ENCODE measurements at regions not wholly inside any gene's neighbourhood (a gene's known extent, or its start where the extent isn't known, plus 50 kb on each side); places are given as distances from the start of the nearest gene placed in this dataset.

DNA sequence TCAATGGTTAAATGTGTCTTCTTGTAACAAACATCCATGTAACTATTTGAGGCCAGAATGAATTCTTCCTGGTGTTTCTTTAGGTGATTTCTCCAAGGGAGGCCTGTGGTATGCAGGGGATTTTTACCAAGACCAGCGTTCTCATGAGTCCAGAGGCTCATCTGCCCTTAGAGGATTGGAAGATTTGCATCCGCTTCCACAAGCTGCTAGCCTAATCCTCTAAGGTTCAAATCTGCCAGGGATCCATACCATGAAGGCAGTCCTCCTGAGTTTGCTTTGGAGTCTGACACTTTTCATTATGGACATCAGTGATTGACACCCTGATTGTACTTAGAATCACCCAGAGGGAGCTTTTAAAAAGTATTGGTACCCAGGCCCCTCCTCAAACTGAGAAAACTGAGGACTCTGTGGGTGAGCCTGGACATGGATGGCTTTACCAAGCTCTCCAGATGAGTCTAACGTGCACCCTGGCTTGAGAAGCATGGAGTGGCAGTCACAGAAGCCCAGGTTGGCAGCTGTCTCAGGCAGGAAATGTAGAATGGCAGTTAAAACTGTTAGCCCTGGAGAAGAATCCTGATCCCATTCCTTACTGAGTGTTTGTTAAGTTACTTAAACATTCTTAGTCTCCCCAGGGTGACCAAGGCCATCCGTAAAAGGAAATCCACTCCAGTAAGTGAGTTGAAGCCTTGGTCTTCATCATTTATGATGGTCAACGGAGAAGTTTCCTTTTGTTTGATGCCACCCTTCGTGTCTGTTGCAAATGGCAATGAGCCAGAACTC, 95.3 kb upstream of the RMDN2 start:
- no peak overlapping the region for H3K27ac Mint-ChIP-seq
- no peaks in the 10 kb centered on the region for H3K9me3 Mint-ChIP-seq

DNA sequence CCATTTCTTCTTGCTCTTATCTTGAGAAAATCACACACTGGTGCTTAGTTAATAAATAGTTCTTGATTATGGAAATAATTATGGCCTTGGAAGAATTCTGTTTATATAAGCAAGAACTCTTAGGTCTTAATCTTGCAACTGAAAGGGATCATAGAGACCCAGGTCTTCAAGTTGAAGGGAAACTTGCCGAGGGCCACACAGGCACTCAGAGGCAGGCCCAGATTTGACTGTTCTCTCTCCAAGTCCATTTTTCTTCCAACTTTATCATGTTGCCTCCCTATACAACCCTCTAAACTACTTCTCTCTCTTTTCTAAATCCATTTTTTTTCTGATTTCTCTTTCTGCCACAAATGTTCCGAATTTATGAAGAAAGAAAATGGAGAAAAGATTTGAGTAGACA, 94.5 kb upstream of the RMDN2 start:
- DNase-seq (no peak), ATAC-seq (no peak)
- peaks cover 12% of the 10 kb centered on the region for H3K4me1 Mint-ChIP-seq
- no peak overlapping the region for H3K27ac Mint-ChIP-seq
- H3K9me3 Mint-ChIP-seq = no peaks in the 10 kb centered on the region
- H3K4me3 Mint-ChIP-seq = no peak overlapping the region
- no peaks in the 10 kb centered on the region for H3K27me3 Mint-ChIP-seq

More for the DNA sequence above, 95.3 kb upstream of the RMDN2 start:
- no peak overlapping the region for H3K4me3 Mint-ChIP-seq
- DNase-seq = no peak
- ATAC-seq = no peak
- H3K27me3 Mint-ChIP-seq = no peaks in the 10 kb centered on the region
- peaks cover 12% of the 10 kb centered on the region for H3K4me1 Mint-ChIP-seq

DNA sequence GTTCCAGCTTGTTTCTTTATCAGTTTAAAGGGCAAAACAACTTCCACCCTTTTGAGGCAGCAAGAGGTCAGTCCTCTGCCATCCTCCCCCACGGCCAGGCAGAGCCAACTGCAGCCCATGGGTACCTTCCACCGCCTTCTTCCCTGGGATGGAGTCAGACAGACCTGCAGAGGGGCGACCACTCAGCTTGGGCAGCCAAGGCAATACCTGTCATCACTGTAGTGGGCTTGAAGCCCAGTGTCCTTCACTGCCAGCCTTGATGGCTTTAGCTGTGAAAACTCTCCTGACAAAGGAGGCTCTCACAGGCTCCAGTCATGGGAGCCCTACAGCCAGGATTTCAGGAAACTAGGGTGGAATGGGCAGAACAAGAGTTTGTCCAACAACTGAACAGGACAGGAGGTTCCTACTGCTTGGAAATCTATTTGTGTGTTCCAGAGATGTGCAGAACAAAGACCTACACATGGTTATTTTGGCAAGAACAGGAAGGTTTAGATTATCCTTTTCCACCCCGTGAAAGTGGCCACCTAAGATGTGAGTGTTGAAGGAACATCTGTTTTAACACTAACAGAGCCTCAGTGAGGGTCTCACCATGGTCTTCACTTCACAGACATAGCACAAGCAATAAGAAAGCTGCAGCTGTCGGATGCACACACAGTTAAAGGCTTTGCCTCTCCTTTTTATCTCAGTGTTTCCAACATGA, 93.9 kb upstream of the RMDN2 start:
- Mint-ChIP-seq H3K27me3 (no peaks in the 10 kb centered on the region), H3K4me1 (peaks cover 12% of the 10 kb centered on the region), H3K4me3 (no peak overlapping the region), H3K27ac (no peak overlapping the region), H3K9me3 (no peaks in the 10 kb centered on the region)
- DNase-seq (no peak), ATAC-seq (no peak)

DNA sequence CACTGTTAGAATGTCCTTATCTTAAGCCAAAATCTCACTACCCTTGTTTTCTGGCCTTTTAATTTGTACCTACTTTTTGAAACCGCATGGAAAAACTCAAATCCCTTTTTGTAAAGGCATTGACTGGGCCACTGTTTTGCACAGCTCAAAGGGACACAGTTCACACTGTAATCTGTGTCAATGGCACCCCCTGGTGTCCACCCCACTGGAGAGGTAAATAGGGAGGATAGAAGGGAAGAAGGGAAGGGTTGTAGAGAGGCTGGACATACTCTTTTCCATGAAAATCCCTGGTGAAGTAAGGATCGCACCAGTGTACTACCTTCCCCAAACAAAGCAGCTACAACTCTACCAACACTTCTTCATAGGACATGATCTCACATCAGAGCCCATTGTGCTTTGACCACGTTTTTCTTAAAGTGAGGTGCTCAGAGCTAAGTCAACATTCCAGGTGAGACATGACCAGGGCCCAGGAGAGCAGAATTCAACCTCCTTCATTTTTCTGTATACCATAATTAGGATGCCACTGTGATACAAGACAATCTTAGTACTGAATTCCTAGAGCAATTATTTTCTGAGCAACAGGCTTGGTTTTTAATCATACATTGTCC, 92.4 kb upstream of the RMDN2 start:
- no peaks in the 10 kb centered on the region for H3K9me3 Mint-ChIP-seq
- ATAC-seq (peak; percentile 85), DNase-seq (peak; percentile 62 to 71)
- H3K27ac Mint-ChIP-seq = no peak overlapping the region
- H3K4me3 Mint-ChIP-seq = no peak overlapping the region
- no peaks in the 10 kb centered on the region for H3K27me3 Mint-ChIP-seq
- H3K4me1 Mint-ChIP-seq = peaks cover 23% of the 10 kb centered on the region

DNA sequence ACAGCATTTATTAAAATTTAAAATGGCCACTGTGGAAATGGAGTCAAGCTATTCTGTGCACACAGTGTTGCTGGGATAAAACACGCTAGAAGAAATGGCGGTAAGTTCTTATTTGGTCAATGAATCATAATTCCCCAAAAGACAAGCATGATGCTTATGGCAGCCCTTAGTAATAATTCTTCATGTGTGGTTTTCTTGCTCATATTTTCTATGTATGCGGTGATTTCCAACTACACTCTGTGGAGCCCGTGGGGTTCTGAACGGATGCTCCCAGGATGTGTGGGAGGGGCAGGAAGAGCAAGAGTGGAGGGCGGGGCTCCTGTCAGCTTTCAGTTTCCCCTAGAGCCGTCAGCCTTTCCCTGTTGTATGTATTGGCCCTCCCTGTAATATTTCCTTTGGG, 91.7 kb upstream of the RMDN2 start:
- DNase-seq (no peak), ATAC-seq (no peak)
- Mint-ChIP-seq H3K9me3 (no peaks in the 10 kb centered on the region), H3K4me3 (no peak overlapping the region), H3K27me3 (no peaks in the 10 kb centered on the region), H3K4me1 (peaks cover 27% of the 10 kb centered on the region), H3K27ac (no peak overlapping the region)

DNA sequence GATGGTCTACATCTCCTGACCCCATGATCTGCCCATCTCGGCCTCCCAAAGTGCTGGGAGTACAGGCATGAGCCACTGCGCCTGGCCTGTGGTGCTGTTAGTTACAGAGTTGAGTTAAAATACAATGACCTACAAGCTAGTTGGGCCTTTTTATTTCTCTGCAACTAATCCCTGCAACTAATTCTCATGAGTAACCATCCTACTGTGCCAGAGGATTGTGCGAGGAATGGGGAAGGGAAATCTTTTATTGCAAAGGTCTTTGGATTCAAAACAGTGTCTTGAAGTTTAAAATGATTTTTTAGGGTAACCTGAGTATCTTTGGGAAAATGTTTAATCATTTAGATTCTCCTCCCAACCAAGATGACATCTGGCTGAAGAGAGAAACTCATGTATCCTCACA, 88.8 kb upstream of the RMDN2 start:
- Mint-ChIP-seq H3K4me3 (no peak overlapping the region), H3K27ac (no peak overlapping the region), H3K27me3 (peaks cover 2% of the 10 kb centered on the region), H3K9me3 (no peaks in the 10 kb centered on the region), H3K4me1 (peaks cover 27% of the 10 kb centered on the region)
- no peak for ATAC-seq
- no peak for DNase-seq

DNA sequence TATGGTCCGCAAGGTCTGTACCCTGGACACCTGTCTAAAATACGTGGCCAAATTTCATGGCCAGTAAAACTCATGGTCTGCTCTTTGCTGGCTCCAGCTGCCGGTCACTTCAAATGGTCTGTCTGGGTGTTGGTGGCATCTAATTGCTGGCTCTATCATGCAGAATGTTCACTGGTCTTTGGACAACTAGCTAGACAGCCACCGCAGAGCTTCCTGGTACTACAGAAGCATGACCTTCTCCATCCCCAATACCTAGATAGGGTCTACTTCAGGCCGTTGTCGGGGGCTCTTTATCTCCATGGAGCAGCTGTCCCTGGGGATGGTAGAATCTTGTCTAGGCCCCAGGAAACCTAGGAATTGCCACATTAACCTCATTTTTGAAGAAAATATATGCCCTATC, 88.4 kb upstream of the RMDN2 start:
- no peak for DNase-seq
- Mint-ChIP-seq H3K4me3 (no peak overlapping the region), H3K27ac (no peak overlapping the region), H3K9me3 (no peaks in the 10 kb centered on the region), H3K4me1 (peaks cover 27% of the 10 kb centered on the region), H3K27me3 (peaks cover 7% of the 10 kb centered on the region)
- ATAC-seq = no peak

DNA sequence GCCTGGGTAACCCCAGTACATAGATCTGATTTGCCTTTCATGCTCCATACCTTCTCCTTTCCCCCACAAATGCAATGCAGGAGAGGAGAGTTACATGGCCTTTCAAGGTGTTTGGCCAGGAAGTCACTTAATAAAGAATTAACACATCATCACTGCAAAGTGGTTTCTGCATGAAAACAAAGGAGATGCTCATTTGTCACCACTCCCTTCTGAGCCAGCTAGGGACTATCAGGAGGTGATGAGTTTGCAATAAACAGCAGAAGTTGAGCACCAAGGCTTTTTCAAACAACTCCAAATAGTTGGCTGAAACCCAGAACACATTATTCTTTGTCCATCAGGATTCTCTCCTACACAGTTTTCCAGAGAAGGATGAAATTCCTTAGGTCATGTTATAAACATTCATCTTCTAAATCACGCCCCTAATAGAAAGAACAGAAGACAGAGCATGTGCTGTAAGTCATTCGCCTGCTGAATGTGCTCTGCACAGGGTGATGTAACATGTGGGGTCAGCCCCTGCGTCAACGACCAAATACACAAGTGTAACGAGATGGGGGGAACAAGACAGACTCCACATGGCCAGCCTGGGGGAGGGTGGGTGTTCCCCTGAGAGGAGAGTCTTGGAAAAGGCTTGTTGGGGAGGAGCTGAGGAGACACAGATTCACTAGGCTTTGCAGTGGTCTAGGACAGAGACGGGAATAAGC, 87.3 kb upstream of the RMDN2 start:
- Mint-ChIP-seq H3K4me1 (peaks cover 22% of the 10 kb centered on the region), H3K27ac (no peak overlapping the region), H3K4me3 (no peak overlapping the region), H3K9me3 (no peaks in the 10 kb centered on the region), H3K27me3 (peaks cover 16% of the 10 kb centered on the region)
- ATAC-seq (no peak), DNase-seq (no peak)

DNA sequence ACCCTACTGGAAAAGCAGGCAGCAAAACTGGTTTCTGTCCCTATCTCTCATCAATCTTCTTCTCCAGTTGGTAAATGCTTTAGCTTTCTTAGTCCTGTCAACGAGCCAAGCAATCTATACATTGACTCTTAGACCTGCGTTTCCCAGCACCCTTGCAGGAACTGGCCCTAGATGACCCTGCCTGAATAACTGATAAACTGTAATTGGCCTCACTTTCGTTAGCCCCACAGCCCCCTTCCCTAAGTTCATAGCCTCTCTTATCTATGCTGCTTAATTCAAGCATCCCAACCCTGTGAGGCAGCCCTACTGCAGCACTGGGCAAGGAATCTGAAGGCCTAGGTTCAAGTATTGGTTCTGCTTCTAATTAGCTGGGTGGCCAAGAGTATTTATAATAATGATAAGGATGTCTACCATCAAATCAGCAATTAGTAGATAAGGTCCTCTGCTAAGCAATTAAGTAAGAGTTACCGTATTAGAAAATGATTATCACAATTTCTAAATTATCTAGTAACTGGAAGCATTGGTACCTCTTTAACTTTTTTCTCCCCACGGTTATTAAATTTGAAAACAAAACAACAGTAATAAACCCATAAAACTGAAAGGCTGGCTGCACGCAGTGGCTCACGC, 86.4 kb upstream of the RMDN2 start:
- ATAC-seq (no peak), DNase-seq (no peak)
- no peak overlapping the region for H3K27ac Mint-ChIP-seq
- H3K9me3 Mint-ChIP-seq = no peaks in the 10 kb centered on the region
- H3K4me1 Mint-ChIP-seq = peaks cover 17% of the 10 kb centered on the region
- peaks cover 22% of the 10 kb centered on the region for H3K27me3 Mint-ChIP-seq
- no peak overlapping the region for H3K4me3 Mint-ChIP-seq

DNA sequence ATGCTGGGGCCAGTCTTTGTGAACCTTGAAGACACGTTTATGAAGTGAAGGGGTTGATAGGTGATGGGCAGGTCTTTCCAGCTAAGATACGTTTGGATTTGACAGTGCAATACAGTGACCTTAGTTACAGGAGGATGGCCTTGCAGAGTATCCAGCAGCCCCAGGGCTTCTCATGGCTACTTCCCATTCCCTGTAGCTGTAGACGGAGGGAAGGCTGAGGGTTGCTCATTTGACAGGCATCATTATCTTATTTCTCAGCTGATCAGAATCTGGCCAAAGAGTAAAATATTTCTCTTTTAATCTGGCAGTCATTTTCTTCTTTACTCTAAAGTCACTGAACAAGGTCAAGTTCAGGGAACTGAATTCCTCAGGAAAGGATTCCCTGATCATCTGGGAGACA, 85.1 kb upstream of the RMDN2 start:
- Mint-ChIP-seq H3K27ac (peak overlapping the region in 1 of 2 donors; percentile 35), H3K27me3 (peaks cover 23% of the 10 kb centered on the region), H3K4me1 (peaks cover 16% of the 10 kb centered on the region), H3K4me3 (no peak overlapping the region), H3K9me3 (no peaks in the 10 kb centered on the region)
- DNase-seq (no peak), ATAC-seq (no peak)

DNA sequence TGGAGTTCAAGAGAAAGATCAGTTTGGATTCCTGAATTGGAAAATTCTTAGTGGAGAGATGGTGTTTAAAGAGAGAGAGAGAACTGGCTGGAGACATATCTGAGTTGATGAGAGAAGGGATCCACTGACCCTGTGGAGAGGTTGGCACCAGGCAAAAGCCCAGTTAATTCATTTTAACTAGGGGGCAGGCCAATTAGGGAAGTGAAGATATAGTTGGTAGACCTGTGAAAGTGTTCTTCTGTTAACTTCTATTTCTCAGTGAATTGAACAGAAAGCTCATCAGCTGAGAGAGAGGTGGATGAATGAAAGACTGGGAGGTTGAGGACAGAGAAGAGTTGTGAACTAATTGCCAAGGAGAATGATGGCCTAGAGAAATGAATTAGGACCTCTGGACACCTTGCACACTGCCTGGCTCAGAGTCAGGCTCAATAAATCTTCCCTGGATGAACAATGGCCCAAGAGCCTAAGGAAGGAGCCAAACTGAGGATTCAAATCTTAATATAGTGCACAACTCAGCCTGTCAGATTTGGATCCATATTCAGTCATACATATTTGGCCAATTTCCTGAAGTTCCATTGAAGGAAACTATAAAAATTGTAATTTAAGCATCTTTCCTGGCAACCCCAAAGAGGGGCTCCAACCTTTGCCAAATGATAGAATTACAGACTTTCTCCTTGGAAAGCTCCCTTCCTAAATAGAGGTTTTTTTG, 82.2 kb upstream of the RMDN2 start:
- no peak for DNase-seq
- Mint-ChIP-seq H3K4me1 (peaks cover 3% of the 10 kb centered on the region), H3K4me3 (no peak overlapping the region), H3K9me3 (no peaks in the 10 kb centered on the region), H3K27ac (no peak overlapping the region), H3K27me3 (peaks cover 23% of the 10 kb centered on the region)
- ATAC-seq = no peak

DNA sequence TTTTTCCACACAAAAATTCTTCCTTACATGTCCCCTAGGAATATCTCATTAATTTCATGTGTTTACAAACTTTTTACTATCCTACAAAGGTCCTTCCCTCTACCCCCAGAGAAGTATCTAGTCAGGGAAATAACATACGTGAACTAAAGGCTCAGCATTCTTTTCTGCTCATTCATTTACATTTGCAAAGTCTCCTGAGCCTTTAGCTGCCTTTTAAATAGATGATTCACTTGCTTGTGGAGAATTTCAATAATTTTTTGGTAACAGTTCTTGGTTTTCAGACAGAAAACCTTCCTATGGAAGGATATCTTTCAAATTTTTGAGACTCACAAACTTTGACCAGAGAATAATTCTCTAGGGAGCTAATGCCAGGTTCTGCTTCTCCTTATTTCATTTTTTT, 81.5 kb upstream of the RMDN2 start:
- ATAC-seq (no peak), DNase-seq (no peak)
- H3K27me3 Mint-ChIP-seq = peaks cover 23% of the 10 kb centered on the region
- no peaks in the 10 kb centered on the region for H3K9me3 Mint-ChIP-seq
- no peak overlapping the region for H3K27ac Mint-ChIP-seq
- H3K4me1 Mint-ChIP-seq = no peaks in the 10 kb centered on the region
- no peak overlapping the region for H3K4me3 Mint-ChIP-seq

DNA sequence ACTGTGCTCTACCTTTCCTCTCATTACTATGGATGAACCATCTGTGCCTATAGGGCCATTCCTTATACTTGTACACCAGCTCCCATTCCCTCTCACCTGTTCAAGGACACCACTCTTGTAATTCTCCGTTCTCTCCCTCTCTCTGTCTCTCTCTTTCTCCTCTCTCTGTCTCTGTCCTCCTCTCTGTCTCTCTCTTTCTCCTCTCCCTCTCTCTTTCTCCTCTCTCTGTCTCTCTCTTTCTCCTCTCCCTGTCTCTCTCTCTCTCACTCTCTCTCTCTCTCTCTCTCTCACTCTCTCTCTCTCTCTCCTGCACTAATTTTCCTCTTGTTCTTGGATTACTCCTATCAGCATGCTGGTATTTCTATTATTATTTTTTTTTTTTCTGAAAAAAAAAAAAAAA, 78.9 kb upstream of the RMDN2 start:
- peaks cover 12% of the 10 kb centered on the region for H3K4me1 Mint-ChIP-seq
- DNase-seq = no peak
- no peaks in the 10 kb centered on the region for H3K9me3 Mint-ChIP-seq
- peaks cover 22% of the 10 kb centered on the region for H3K27me3 Mint-ChIP-seq
- no peak for ATAC-seq
- no peak overlapping the region for H3K27ac Mint-ChIP-seq
- H3K4me3 Mint-ChIP-seq = no peak overlapping the region

DNA sequence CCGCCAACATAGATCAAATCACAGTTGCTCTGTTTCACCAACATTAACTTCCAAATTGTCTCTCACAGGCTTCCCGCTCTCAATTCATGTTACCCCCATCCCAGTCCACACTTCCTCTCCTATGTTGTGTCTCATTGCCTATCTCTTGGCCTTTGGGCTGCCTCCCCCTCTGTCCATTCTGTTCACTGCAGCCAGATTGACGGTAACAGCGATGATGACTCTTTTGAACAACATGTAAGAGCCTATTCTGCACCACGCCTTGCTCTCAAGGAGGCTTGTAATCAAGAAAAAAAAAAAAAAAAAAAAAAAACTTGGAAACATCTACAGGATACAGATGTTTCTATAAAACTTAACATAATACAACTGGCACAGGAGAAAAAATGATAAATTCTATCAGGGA, 77.3 kb upstream of the RMDN2 start:
- H3K27ac Mint-ChIP-seq = no peak overlapping the region
- H3K27me3 Mint-ChIP-seq = peaks cover 7% of the 10 kb centered on the region
- H3K9me3 Mint-ChIP-seq = no peaks in the 10 kb centered on the region
- ATAC-seq = no peak
- H3K4me1 Mint-ChIP-seq = peaks cover 28% of the 10 kb centered on the region
- H3K4me3 Mint-ChIP-seq = no peak overlapping the region
- DNase-seq = no peak

DNA sequence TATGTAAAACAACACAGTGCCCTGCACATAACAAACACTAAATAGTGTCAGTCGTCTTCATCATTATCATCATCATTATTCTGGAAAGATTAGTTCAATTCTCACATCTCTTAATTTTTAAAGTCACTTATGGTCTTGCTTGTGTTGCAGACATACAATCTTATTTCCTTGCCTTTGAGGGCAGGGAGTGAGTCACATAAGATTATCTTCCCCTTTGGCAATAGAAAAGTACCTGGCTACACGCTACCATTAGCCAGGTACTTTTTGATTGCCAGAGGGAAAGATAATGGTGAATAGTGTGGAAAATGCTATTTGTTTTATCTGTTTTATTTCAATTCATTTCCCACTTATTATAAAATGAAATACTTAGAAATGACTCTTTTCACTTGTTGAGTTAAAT, 76.6 kb upstream of the RMDN2 start:
- Mint-ChIP-seq H3K4me1 (peaks cover 34% of the 10 kb centered on the region), H3K27ac (no peak overlapping the region), H3K27me3 (peaks cover 3% of the 10 kb centered on the region), H3K9me3 (no peaks in the 10 kb centered on the region), H3K4me3 (no peak overlapping the region)
- no peak for ATAC-seq
- no peak for DNase-seq
